ENCODE measurements at regions not wholly inside any gene's neighbourhood (a gene's known extent, or its start where the extent isn't known, plus 50 kb on each side); places are given as distances from the start of the nearest gene placed in this dataset.

GRCh38 chr1:4461726-4462290 is 192.6 kb upstream of the AJAP1 start:
- TF ChIP-seq CTCF (IDR thresholded peaks at IDR 0.05): no peak
- TF ChIP-seq POLR2A (IDR thresholded peaks at IDR 0.05): no peak
